DMS 273 (cell line): ENCODE measurements at regions not wholly inside any gene's neighbourhood (a gene's known extent, or its start where the extent isn't known, plus 50 kb on each side); places are given as distances from the start of the nearest gene placed in this dataset.

Experiments
- DNase-seq: peaks from one replicate; lab custom pipeline; 2025; ENCODE audit not compliant: unreplicated experiment; lab: John Stamatoyannopoulos, UW

- no peak for DNase-seq
These were observed 705.6 kb upstream of the FOXG1 start for GRCh38 chr14:28061006-28061405.

GRCh38 chr14:28077021-28077420 lies 689.6 kb upstream of the FOXG1 start:
- no peak for DNase-seq

DNA sequence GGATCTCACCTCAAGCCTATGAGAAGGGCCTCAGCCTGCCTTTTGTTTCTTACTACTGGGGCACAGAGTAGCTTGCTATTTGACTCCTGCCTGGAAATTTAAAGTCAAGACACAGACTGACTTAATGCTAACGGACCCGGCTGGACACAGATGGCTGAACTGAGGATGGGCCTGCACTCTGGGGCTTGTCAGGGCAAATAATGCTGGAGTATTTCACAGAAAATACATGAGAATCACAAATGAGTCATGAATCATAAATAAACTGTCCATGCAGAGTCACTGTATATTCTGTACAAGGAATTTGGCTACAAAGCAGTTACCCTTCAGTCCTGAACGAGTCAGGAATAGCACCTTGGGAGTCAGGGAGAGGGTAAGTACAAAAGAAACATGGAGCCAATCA lies 683.2 kb upstream of the FOXG1 start:
- no peak for DNase-seq

DNA sequence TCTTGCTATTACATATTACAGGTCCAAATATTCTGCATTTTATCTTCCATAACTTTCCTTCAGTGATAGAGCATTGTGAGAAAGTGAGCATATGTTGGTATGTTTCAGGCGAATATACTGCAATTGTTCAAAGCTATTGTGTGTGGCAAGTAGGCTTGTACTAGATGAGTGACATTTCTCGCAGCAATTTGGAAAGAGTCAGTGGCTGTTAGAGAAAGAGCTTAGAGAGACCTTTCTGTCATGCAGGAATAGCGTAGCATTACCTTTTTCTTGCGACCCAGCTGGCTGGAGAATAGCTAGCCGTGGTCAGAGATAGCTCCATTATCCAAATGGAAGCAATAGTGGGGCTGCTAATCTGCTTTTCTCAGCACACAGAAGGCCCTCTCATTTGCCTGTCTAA lies 678.5 kb upstream of the FOXG1 start:
- DNase-seq, result no peak

- no peak for DNase-seq
These were observed 669.0 kb upstream of the FOXG1 start for GRCh38 chr14:28097585-28097984.

GRCh38 chr14:28098856-28099255 lies 667.7 kb upstream of the FOXG1 start:
- no peak for DNase-seq

DNA sequence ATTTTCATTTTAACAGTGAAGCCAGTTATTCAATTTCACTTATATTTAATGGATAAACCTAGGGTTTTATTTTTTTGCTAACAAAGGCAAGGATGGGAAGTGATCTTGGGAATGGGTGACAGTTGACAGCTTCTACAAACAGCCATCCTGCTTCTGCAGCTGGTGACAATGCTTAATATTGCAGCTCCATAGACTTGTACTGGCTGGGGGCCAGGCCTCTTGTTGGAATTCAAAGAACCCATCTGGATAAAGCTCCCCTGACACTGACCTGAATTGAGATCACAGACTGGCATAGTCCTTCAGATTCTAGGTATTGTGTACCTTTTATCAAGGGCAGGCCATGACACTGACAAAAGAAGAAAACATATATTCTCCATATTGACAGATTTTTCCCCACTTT lies 664.6 kb upstream of the FOXG1 start:
- DNase-seq, result peak; percentile 4

DNA sequence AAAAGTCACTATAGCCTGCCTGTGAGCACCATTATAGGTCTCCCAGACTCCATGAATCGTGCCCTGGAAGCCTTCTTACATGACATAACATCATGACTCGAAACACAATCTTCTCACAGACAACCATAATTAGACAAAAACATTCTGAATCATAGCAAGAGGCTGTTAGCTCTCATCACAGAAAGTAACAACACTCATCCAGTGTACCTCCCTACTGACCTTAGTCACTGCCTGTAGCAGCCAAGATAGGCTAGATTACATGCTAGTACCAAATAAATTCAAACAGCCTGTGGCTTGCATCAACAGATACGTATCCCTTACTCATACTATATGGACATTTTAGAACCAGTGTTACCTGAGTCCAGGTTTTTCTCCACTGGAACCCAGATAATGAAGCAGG lies 663.8 kb upstream of the FOXG1 start:
- DNase-seq, result no peak

GRCh38 chr14:28113311-28113710 lies 653.3 kb upstream of the FOXG1 start:
- no peak for DNase-seq

- DNase-seq, result no peak
These were observed 649.9 kb upstream of the FOXG1 start for GRCh38 chr14:28116716-28117115.

DNA sequence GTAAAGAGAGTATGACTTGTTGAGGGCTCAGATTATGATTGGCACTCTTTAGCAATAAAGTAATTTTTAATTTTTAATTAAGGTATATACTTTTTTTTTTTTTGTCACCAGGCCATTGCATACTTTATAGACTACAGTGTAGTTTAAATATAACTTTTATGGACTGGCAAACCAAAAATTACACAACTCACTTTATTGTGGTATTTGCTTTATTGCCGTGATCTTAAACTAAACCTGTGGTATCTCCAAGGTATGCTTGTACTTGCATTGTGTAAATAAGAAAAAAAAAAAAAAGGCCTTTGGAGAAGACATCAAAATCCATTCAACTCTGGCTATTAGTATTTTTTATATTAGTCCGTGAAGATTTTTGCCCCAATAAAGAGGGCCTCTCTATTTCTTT lies 646.7 kb upstream of the FOXG1 start:
- DNase-seq, result no peak

- DNase-seq, result no peak
These were observed 646.2 kb upstream of the FOXG1 start for GRCh38 chr14:28120391-28120790.

DNA sequence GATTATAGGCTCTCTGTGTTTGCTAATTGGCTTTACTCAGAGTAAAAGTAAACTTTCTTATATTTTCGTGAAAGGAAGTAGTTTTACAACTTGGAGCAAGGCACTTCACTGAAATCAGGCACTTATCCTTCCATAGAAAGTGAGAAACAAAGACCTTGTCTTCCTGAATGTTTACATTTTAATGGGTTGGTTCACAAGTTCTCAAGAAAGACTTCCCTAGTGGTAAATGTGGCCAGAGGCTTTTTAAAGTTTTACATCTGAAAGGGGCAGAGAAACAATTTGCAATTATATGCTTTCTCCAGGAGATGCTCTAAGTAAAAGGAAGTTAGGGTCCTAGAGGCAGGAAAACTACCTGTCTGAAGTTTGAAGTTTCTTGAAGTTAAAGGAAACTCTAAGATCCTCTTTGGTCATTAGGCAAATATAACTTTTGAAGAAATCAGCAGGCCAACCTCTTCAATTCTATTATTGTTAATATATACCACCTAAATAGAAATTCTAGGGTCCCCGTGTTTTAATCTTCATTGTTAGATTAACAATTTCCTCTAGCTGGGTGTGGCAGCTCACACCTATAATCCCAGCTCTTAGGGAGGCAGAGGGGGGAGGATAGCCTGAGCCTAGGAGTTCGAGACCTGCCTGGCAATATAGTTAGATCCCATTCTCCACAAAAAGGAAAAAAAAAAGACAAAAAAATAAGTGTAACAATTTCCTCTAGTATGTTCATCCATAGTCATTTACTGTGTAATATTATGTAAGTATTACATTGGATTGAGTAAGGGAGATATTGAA lies 644.9 kb upstream of the FOXG1 start:
- DNase-seq, result no peak

GRCh38 chr14:28130610-28131284 lies 635.8 kb upstream of the FOXG1 start:
- no peak for DNase-seq

DNA sequence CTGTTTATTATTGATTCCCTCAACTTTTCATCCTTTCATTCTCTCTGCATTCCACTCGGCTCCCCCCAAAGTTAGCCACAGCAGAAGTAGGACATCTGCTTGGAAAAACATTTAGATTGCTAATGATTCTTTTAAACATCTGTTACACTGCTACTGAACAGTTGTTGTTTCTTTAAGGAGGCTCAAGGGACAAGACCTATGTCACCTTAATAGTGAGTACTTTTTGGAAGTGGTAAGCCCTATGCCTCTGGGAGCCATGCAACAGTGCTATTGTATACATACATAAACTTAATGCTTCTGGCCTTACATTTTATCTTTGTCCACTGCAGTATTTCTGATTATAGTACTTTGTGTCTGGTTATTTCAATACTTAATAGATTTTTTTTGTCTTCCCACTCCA lies 628.2 kb upstream of the FOXG1 start:
- peak; percentile 1 for DNase-seq

GRCh38 chr14:28141662-28142061 lies 624.9 kb upstream of the FOXG1 start:
- no peak for DNase-seq

DNA sequence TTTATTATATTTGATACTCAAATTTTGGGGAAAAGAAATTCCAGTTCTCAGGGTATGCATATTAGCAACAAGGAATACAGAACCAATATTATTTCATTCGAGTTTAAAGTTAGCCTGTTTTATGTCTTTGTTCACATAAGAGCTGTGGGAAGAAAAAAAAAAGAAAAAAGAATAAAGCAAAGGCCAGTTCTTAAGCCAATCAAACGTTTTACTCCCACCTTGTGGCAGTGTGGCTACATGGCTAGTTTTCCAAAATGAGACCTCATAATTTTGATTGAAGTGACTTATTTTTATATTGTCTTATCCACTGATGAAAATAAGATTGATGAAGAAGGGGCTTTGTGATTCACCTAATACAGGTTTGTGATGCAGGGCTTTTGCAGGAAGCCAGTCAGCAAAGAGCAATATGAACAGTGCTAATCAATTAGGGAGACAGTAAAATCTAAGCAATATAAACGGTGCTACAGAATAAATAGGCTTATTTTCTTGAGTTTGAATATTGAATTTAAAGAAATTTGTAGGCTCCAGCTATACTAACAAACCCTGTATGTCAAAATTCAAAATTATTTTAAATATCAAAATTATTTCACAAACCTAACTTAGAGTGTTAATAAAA lies 624.1 kb upstream of the FOXG1 start:
- peak; percentile 9 for DNase-seq

GRCh38 chr14:28143316-28143715 lies 623.3 kb upstream of the FOXG1 start:
- no peak for DNase-seq

GRCh38 chr14:28151926-28152325 lies 614.7 kb upstream of the FOXG1 start:
- DNase-seq, result no peak

- DNase-seq, result no peak
These were observed 614.0 kb upstream of the FOXG1 start for GRCh38 chr14:28152453-28153044.

DNA sequence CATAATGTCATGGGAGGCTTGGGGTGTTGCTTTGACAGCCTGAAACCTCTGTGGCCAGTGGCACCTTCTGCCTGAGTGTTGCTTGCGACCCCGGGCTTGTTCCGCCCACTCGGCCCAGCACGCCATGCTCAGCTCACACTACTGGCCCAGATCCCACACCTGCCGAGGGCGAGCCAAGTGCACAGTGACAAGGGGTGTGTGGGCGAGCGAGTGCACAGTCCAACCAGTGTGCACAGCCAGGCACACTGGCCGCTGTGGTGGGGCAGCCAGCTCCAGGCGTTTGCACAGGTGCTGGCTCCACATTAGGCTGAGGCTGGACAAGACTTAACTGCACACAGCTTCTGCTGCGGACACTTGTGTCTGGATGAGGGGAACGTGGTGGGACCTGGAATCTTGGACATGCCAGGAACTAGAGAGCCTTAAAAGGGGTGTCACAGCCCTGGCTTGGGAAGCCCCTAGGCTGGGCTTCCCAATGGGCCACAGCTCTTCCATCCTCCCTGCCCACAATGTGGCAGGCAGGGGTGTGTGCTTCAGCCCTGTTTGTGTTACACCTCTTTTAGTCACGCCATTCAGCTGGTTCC lies 609.2 kb upstream of the FOXG1 start:
- no peak for DNase-seq
